GM18499 (cell line): ENCODE measurements at regions not wholly inside any gene's neighbourhood (a gene's known extent, or its start where the extent isn't known, plus 50 kb on each side); places are given as distances from the start of the nearest gene placed in this dataset.
"Not testable (repeated sequence)": the region's sequence is repeated elsewhere in the genome, so short reads cannot be mapped to it uniquely, and the experiment has no call there.

Source experiments
- ATAC-seq: cut with Tn5 transposase; IDR thresholded peaks from one replicate; pipeline ENCODE4 v1.9.1; 2021; ENCODE audit warnings: moderate number of reproducible peaks; ENCODE audit not compliant: insufficient read depth, unreplicated experiment

GRCh38 chr5:106017243-106017857 is 1653.4 kb downstream of the EFNA5 start:
- ATAC-seq: no peak

- no peak for ATAC-seq
Measured at GRCh38 chr5:106014262-106014661, 1656.5 kb downstream of the EFNA5 start.

GRCh38 chr5:106006242-106006641 is 1664.5 kb downstream of the EFNA5 start:
- no peak for ATAC-seq

- ATAC-seq: not testable (repeated sequence)
Measured at GRCh38 chr5:105998991-105999390, 1671.7 kb downstream of the EFNA5 start.

GRCh38 chr5:105993027-105993426 is 1677.7 kb downstream of the EFNA5 start:
- ATAC-seq: no peak

- ATAC-seq: no peak
Measured at GRCh38 chr5:105982526-105982925, 1688.2 kb downstream of the EFNA5 start.

GRCh38 chr5:105978011-105978410 is 1692.7 kb downstream of the EFNA5 start:
- ATAC-seq: no peak

- no peak for ATAC-seq
Measured at GRCh38 chr5:105977163-105977562, 1693.6 kb downstream of the EFNA5 start.

GRCh38 chr5:105970919-105971318 is 1699.8 kb downstream of the EFNA5 start:
- no peak for ATAC-seq

- no peak for ATAC-seq
Measured at GRCh38 chr5:105968981-105969380, 1701.8 kb downstream of the EFNA5 start.

GRCh38 chr5:105963696-105964255 is 1707.0 kb downstream of the EFNA5 start:
- no peak for ATAC-seq

GRCh38 chr5:105961572-105961971 is 1709.2 kb downstream of the EFNA5 start:
- no peak for ATAC-seq

- no peak for ATAC-seq
Measured at GRCh38 chr5:105956456-105957196, 1714.1 kb downstream of the EFNA5 start.

GRCh38 chr5:105954341-105954740 is 1716.4 kb downstream of the EFNA5 start:
- ATAC-seq: no peak

- ATAC-seq: no peak
Measured at GRCh38 chr5:105953616-105954015, 1717.1 kb downstream of the EFNA5 start.

GRCh38 chr5:105952875-105953274 is 1717.9 kb downstream of the EFNA5 start:
- ATAC-seq: no peak

- ATAC-seq: no peak
Measured at GRCh38 chr5:105947461-105947860, 1723.3 kb downstream of the EFNA5 start.

GRCh38 chr5:105945203-105945972 is 1725.3 kb downstream of the EFNA5 start:
- ATAC-seq: no peak

- ATAC-seq: no peak
Measured at GRCh38 chr5:105940181-105940580, 1730.6 kb downstream of the EFNA5 start.

GRCh38 chr5:105934171-105934570 is 1736.6 kb downstream of the EFNA5 start:
- ATAC-seq: no peak

- ATAC-seq: no peak
Measured at GRCh38 chr5:105931881-105932421, 1738.8 kb downstream of the EFNA5 start.
